Mesothelial cell of epicardium (in vitro differentiated cells): ENCODE measurements at regions not wholly inside any gene's neighbourhood (a gene's known extent, or its start where the extent isn't known, plus 50 kb on each side); places are given as distances from the start of the nearest gene placed in this dataset.
A peak's percentile ranks its signal among the peaks of the same experiment; 100 is the strongest.

Source experiments
- DNase-seq, 2 experiments: peaks; one replicate each; pipeline ENCODE4 v3.0.0; 2021; ENCODE audit warnings: low spot score in 2 of 2; ENCODE audit not compliant: unreplicated experiment in 2 of 2
- H3K27ac Mint-ChIP-seq: 2 replicates; pipeline ENCODE4 v1.8.0; 2021; ENCODE audit warnings: mixed read lengths
- H3K27me3 Mint-ChIP-seq: 2 replicates; pipeline ENCODE4 v1.8.0; 2021; ENCODE audit warnings: low read depth, mixed read lengths
- H3K36me3 Mint-ChIP-seq: 2 replicates; pipeline ENCODE4 v1.8.0; 2021; ENCODE audit warnings: mixed read lengths
- H3K4me1 Mint-ChIP-seq: 2 replicates; pipeline ENCODE4 v1.8.0; 2021; ENCODE audit warnings: mixed read lengths
- H3K4me3 Mint-ChIP-seq: 2 replicates; pipeline ENCODE4 v1.8.0; 2021; ENCODE audit warnings: mild to moderate bottlenecking, moderate library complexity, mixed read lengths
- H3K9me3 Mint-ChIP-seq: 2 replicates; pipeline ENCODE4 v1.8.0; 2021; ENCODE audit warnings: mixed read lengths
- CTCF ChIP-seq: fragments of 200-600 bp; sonication (generic); IDR thresholded peaks from one replicate; pipeline ENCODE4 v1.5.0; 2021; ENCODE audit warnings: antibody characterized with exemption; ENCODE audit not compliant: unreplicated experiment

- Mint-ChIP-seq H3K27me3 (peaks cover 10% of the 10 kb centered on the region), H3K9me3 (no peaks in the 10 kb centered on the region), H3K36me3 (no peaks in the 10 kb centered on the region), H3K4me1 (no peaks in the 10 kb centered on the region), H3K4me3 (no peak overlapping the region), H3K27ac (no peak overlapping the region)
- no peak for DNase-seq
- TF ChIP-seq CTCF = no peak
These were observed 63.7 kb upstream of the HPF1 start for GRCh38 chr4:169821402-169821801.

- H3K27ac Mint-ChIP-seq = no peak overlapping the region
- peaks cover 14% of the 10 kb centered on the region for H3K27me3 Mint-ChIP-seq
- no peak for DNase-seq
- no peak overlapping the region for H3K4me3 Mint-ChIP-seq
- no peaks in the 10 kb centered on the region for H3K9me3 Mint-ChIP-seq
- no peak for TF ChIP-seq CTCF
- no peaks in the 10 kb centered on the region for H3K4me1 Mint-ChIP-seq
- no peaks in the 10 kb centered on the region for H3K36me3 Mint-ChIP-seq
These were observed 60.4 kb upstream of the HPF1 start for GRCh38 chr4:169818063-169818679.

GRCh38 chr4:169815606-169816005, 57.9 kb upstream of the HPF1 start:
- no peak for TF ChIP-seq CTCF
- Mint-ChIP-seq H3K27ac (no peak overlapping the region), H3K4me1 (no peaks in the 10 kb centered on the region), H3K9me3 (no peaks in the 10 kb centered on the region), H3K4me3 (no peak overlapping the region), H3K36me3 (no peaks in the 10 kb centered on the region), H3K27me3 (peaks cover 14% of the 10 kb centered on the region)
- DNase-seq = no peak

- H3K27ac Mint-ChIP-seq = no peak overlapping the region
- H3K4me1 Mint-ChIP-seq = no peaks in the 10 kb centered on the region
- no peak overlapping the region for H3K4me3 Mint-ChIP-seq
- peaks cover under 1% of the 10 kb centered on the region for H3K9me3 Mint-ChIP-seq
- no peak for DNase-seq
- H3K36me3 Mint-ChIP-seq = no peaks in the 10 kb centered on the region
- TF ChIP-seq CTCF = no peak
- H3K27me3 Mint-ChIP-seq = peaks cover 10% of the 10 kb centered on the region
These were observed 53.7 kb upstream of the HPF1 start for GRCh38 chr4:169811476-169811875.

- peaks cover 6% of the 10 kb centered on the region for H3K9me3 Mint-ChIP-seq
- H3K27ac Mint-ChIP-seq = no peak overlapping the region
- peaks cover 5% of the 10 kb centered on the region for H3K27me3 Mint-ChIP-seq
- DNase-seq = no peak
- no peak overlapping the region for H3K4me3 Mint-ChIP-seq
- no peaks in the 10 kb centered on the region for H3K4me1 Mint-ChIP-seq
- H3K36me3 Mint-ChIP-seq = no peaks in the 10 kb centered on the region
- peak; percentile 82 for TF ChIP-seq CTCF
These were observed 52.9 kb upstream of the HPF1 start for GRCh38 chr4:169810325-169811323.
